HepG2 (cell line): ENCODE measurements at regions not wholly inside any gene's neighbourhood (a gene's known extent, or its start where the extent isn't known, plus 50 kb on each side); places are given as distances from the start of the nearest gene placed in this dataset.

Source experiments
- ARID2 ChIP-seq: sonication (generic); formaldehyde crosslinking; IDR thresholded peaks from 2 replicates; pipeline ENCODE4 v1.8.1; 2022; ENCODE audit warnings: mild to moderate bottlenecking, missing genetic modification reagents, borderline replicate concordance
- HOXD1 ChIP-seq: sonication (generic); formaldehyde crosslinking; IDR thresholded peaks from 2 replicates; pipeline ENCODE4 v1.5.0; 2020; ENCODE audit warnings: missing genetic modification reagents
- ISX ChIP-seq: sonication (generic); formaldehyde crosslinking; conservative IDR thresholded peaks from 2 replicates; pipeline ENCODE4 v1.5.0; 2020; ENCODE audit warnings: missing genetic modification reagents
- KDM5B ChIP-seq: sonication (generic); formaldehyde crosslinking; IDR thresholded peaks from 2 replicates; pipeline ENCODE4 v1.4.0; 2020; ENCODE audit warnings: missing genetic modification reagents, mild to moderate bottlenecking, borderline replicate concordance
- KLF15 ChIP-seq: sonication (generic); formaldehyde crosslinking; IDR thresholded peaks from 2 replicates; pipeline ENCODE4 v1.8.1; 2023; ENCODE audit warnings: borderline replicate concordance, mild to moderate bottlenecking, inconsistent platforms, missing genetic modification reagents, mixed read lengths
- MYC ChIP-seq: sonication (generic); formaldehyde crosslinking; IDR thresholded peaks from 2 replicates; pipeline ENCODE4 v1.9.0; 2021; ENCODE audit warnings: missing genetic modification reagents, borderline replicate concordance
- PHF20 ChIP-seq: sonication (generic); formaldehyde crosslinking; IDR thresholded peaks from 2 replicates; pipeline ENCODE4 v1.5.0; 2020; ENCODE audit warnings: mild to moderate bottlenecking, missing genetic modification reagents
- SP140L ChIP-seq: sonication (generic); formaldehyde crosslinking; IDR thresholded peaks from 2 replicates; pipeline ENCODE4 v1.4.0; 2020; ENCODE audit warnings: missing genetic modification reagents, borderline replicate concordance
- SP2 ChIP-seq: sonication (generic); formaldehyde crosslinking; IDR thresholded peaks from 2 replicates; pipeline ENCODE4 v1.5.1; 2020; ENCODE audit warnings: mild to moderate bottlenecking, missing genetic modification reagents
- SRSF4 ChIP-seq: fragments of 200-400 bp; formaldehyde crosslinking; IDR thresholded peaks from one replicate; pipeline ENCODE4 v1.6.1; 2018; ENCODE audit warnings: mild to moderate bottlenecking, low read depth, low read length, moderate library complexity; ENCODE audit not compliant: poor library complexity, severe bottlenecking
- THAP8 ChIP-seq: sonication (generic); formaldehyde crosslinking; IDR thresholded peaks from 2 replicates; pipeline ENCODE4 v1.5.1; 2020; ENCODE audit warnings: missing genetic modification reagents, mild to moderate bottlenecking, borderline replicate concordance
- THYN1 ChIP-seq: sonication (generic); formaldehyde crosslinking; IDR thresholded peaks from 2 replicates; pipeline ENCODE4 v1.8.1; 2023; ENCODE audit warnings: low read depth, mild to moderate bottlenecking, moderate library complexity, missing genetic modification reagents, borderline replicate concordance
- ZBTB40 ChIP-seq, 2 experiments: fragments of 450-650 bp in 1 of 2; sonication (generic) in 1 of 2; formaldehyde crosslinking in 1 of 2; IDR thresholded peaks; 2 replicates each; pipeline versions ENCODE4 v1.6.1 to v1.8.0; 2016 to 2022; ENCODE audit warnings: antibody characterized with exemption in 1 of 2, mild to moderate bottlenecking in 1 of 2, missing genetic modification reagents in 1 of 2
- ZNF337 ChIP-seq: sonication (generic); formaldehyde crosslinking; IDR thresholded peaks from 2 replicates; pipeline ENCODE4 v1.5.1; 2020; ENCODE audit warnings: missing genetic modification reagents, low read depth, mild to moderate bottlenecking, borderline replicate concordance
- ZNF589 ChIP-seq: sonication (generic); formaldehyde crosslinking; conservative IDR thresholded peaks from 2 replicates; pipeline ENCODE4 v1.8.0; 2022; ENCODE audit warnings: mild to moderate bottlenecking, moderate library complexity, missing genetic modification reagents
- ZNF607 ChIP-seq: sonication (generic); formaldehyde crosslinking; IDR thresholded peaks from 2 replicates; pipeline ENCODE4 v1.5.1; 2020; ENCODE audit warnings: missing genetic modification reagents, mild to moderate bottlenecking, borderline replicate concordance
- ZNF768 ChIP-seq: sonication (generic); formaldehyde crosslinking; IDR thresholded peaks from 2 replicates; pipeline ENCODE4 v1.4.0; 2020; ENCODE audit warnings: missing genetic modification reagents

- TF ChIP-seq ZBTB40 (IDR thresholded peaks at IDR 0.05) (no peak), ZBTB40 (CRISPR knock-in tag; IDR thresholded peaks at IDR 0.05) (peak; percentile 55; the same call in 1 of the 2 replicates), SP2 (no peak), KLF15 (CRISPR knock-in tag) (no peak), HOXD1 (CRISPR knock-in tag) (no peak), ZNF337 (no peak), THAP8 (CRISPR knock-in tag) (peak; percentile 59; the same call in 1 of the 2 replicates), SP140L (no peak), ZNF589 (no peak), SRSF4 (no peak), ZNF768 (CRISPR knock-in tag) (peak; percentile 39; the same call in 1 of the 2 replicates), MYC (CRISPR knock-in tag) (peak; percentile 65; the same call in 1 of the 2 replicates), ZNF607 (CRISPR knock-in tag) (peak; percentile 72; the same call in 1 of the 2 replicates), ARID2 (CRISPR knock-in tag) (no peak), THYN1 (CRISPR knock-in tag) (no peak), ISX (CRISPR knock-in tag) (peak; percentile 61; the same call in 1 of the 2 replicates), KDM5B (CRISPR knock-in tag) (peak; percentile 69; the same call in 1 of the 2 replicates), PHF20 (no peak)
These were observed 81.9 kb upstream of the CTNNB1 start (continued) for GRCh38 chr3:41117398-41117870.
